Neuronal stem cell (in vitro differentiated cells): ENCODE measurements at regions not wholly inside any gene's neighbourhood (a gene's known extent, or its start where the extent isn't known, plus 50 kb on each side); places are given as distances from the start of the nearest gene placed in this dataset.

ENCODE experiments used
- DNase-seq: peaks from one replicate; pipeline ENCODE4 v3.0.0-alpha.2; 2013; ENCODE audit warnings: low spot score
- H2AFZ ChIP-seq: one replicate; pipeline ENCODE4 v1.6.1; 2013; ENCODE audit warnings: mild to moderate bottlenecking, low read length, inconsistent platforms
- H2AK5ac ChIP-seq: 2 replicates; pipeline ENCODE4 v1.6.1; 2013; ENCODE audit warnings: low read depth, mild to moderate bottlenecking, inconsistent platforms, low read length, moderate library complexity, mixed read lengths
- H2BK120ac ChIP-seq: 2 replicates; pipeline ENCODE4 v1.6.1; 2013; ENCODE audit warnings: low read depth, mild to moderate bottlenecking, inconsistent platforms, low read length, moderate library complexity, mixed read lengths
- H2BK12ac ChIP-seq: one replicate; pipeline ENCODE4 v1.6.1; 2013; ENCODE audit warnings: low read length, inconsistent platforms
- H2BK15ac ChIP-seq: 2 replicates; pipeline ENCODE4 v1.6.1; 2013; ENCODE audit warnings: mild to moderate bottlenecking, low read length, inconsistent platforms, mixed read lengths
- H2BK5ac ChIP-seq: one replicate; pipeline ENCODE4 v1.6.1; 2013; ENCODE audit warnings: inconsistent platforms, mild to moderate bottlenecking, low read length, moderate library complexity
- H3K14ac ChIP-seq: one replicate; pipeline ENCODE4 v1.6.1; 2013; ENCODE audit warnings: low read length, inconsistent platforms
- H3K18ac ChIP-seq: 2 replicates; pipeline ENCODE4 v1.6.1; 2013; ENCODE audit warnings: low read length, inconsistent platforms
- H3K23ac ChIP-seq: 2 replicates; pipeline ENCODE4 v1.6.1; 2013; ENCODE audit warnings: low read depth, mild to moderate bottlenecking, mixed read lengths, low read length, inconsistent platforms; ENCODE audit not compliant: poor library complexity
- H3K27ac ChIP-seq: replicated peaks from 3 replicates; pipeline ENCODE4 v1.5.1; 2013; ENCODE audit warnings: low read length, inconsistent platforms
- H3K27me3 ChIP-seq, 3 experiments: 2 replicates each; pipeline ENCODE4 v1.6.1; 2013; ENCODE audit warnings: low read length in 3 of 3, mild to moderate bottlenecking in 2 of 3, inconsistent platforms in 1 of 3, low read depth in 1 of 3, mixed read lengths in 1 of 3, moderate library complexity in 1 of 3; ENCODE audit not compliant: control insufficient read depth in 3 of 3, insufficient read depth in 3 of 3
- H3K36me3 ChIP-seq, 2 donors: replicated peaks in 1 of 2; 2 replicates each; pipeline ENCODE4 v1.6.1; 2013; ENCODE audit warnings: low read length in 2 of 2; ENCODE audit not compliant: control insufficient read depth in 2 of 2, insufficient read depth in 2 of 2
- H3K4ac ChIP-seq: 2 replicates; pipeline ENCODE4 v1.6.1; 2013; ENCODE audit warnings: inconsistent platforms, mild to moderate bottlenecking, low read length, moderate library complexity
- H3K4me1 ChIP-seq, 2 donors: 1 replicate in 1 of 2; 2 replicates in 1 of 2; pipeline ENCODE4 v1.6.1; 2013; ENCODE audit warnings: low read length in 2 of 2, low read depth in 1 of 2; ENCODE audit not compliant: control insufficient read depth in 2 of 2, insufficient read depth in 1 of 2
- H3K4me2 ChIP-seq: one replicate; pipeline ENCODE4 v1.6.1; 2013; ENCODE audit warnings: mild to moderate bottlenecking, low read length, inconsistent platforms; ENCODE audit not compliant: insufficient read depth, poor library complexity, severe bottlenecking
- H3K4me3 ChIP-seq, 2 donors: 2 replicates each; pipeline ENCODE4 v1.5.1; 2013; ENCODE audit warnings: low read length in 2 of 2, mild to moderate bottlenecking in 2 of 2, inconsistent platforms in 1 of 2, moderate library complexity in 1 of 2
- H3K79me1 ChIP-seq: one replicate; pipeline ENCODE4 v1.6.1; 2013; ENCODE audit warnings: low read depth, mild to moderate bottlenecking, inconsistent platforms, low read length, moderate library complexity
- H3K9ac ChIP-seq: one replicate; pipeline ENCODE4 v1.6.1; 2013; ENCODE audit warnings: mild to moderate bottlenecking, low read depth, low read length, inconsistent platforms; ENCODE audit not compliant: poor library complexity
- H3K9me3 ChIP-seq, 2 donors: replicated peaks in 1 of 2; 2 replicates each; pipeline versions ENCODE3 to v1.6.1; 2013; ENCODE audit warnings: low read length in 2 of 2, mild to moderate bottlenecking in 2 of 2, inconsistent platforms in 1 of 2, low read depth in 1 of 2, mixed read lengths in 1 of 2, moderate library complexity in 1 of 2; ENCODE audit not compliant: control insufficient read depth in 2 of 2, insufficient read depth in 1 of 2
- H4K8ac ChIP-seq: one replicate; pipeline ENCODE4 v1.6.1; 2013; ENCODE audit warnings: low read depth, mild to moderate bottlenecking, inconsistent platforms, low read length, moderate library complexity
- H4K91ac ChIP-seq: one replicate; pipeline ENCODE4 v1.6.1; 2013; ENCODE audit warnings: low read length, low read depth, mild to moderate bottlenecking, inconsistent platforms; ENCODE audit not compliant: poor library complexity
- WGBS, 2 donors: extraction: QIAGEN DNeasy Blood & Tissue Kit; methylation state at CpG; one replicate each; pipeline ENCODE4 v1.1.7; 2013; ENCODE audit warnings: missing lambda C conversion rate in 2 of 2, mixed read lengths in 1 of 2; ENCODE audit not compliant: insufficient read length in 2 of 2, insufficient replicate concordance in 1 of 2; ENCODE audit errors: extremely low coverage in 2 of 2; 5-methylcytosine and 5-hydroxymethylcytosine counted together

DNA sequence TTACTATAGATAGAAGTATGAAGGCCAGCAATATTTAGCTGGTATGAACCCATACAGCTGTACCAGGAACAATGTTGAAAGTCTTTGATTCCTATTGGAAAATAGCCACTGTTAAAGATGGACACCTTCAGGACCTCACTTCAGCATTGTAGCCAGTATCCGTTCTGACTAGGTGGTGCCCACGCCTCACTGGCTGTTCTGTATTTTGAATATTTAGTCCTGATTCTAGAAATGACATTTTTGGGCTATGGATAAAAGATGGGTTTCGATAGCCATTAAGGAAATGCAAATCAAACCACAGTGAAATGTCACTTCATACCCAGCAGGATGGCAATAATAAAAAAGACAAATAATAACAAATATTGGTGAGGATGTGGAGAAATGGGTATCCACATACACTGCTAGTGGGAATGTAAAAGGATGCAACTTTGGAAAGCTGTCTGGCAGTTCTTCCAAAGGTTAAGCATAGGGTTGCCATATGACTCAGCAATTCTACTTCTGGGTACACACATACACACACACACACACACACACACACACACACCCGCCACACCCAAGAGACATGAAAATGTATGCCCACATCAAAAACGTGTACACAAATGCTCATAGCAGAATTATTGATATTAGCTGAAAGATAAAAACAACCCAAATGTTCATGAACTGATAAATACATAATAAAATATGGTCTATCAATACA, 56.8 kb downstream of the UTRN start:
- Histone ChIP-seq H3K27me3 (no peaks in the 10 kb centered on the region), H3K4me1 (peaks cover 3% of the 10 kb centered on the region in 2 donors), H3K9ac (no peak overlapping the region), H2BK120ac (no peak overlapping the region), H4K8ac (no peak overlapping the region), H3K4me3 (no peak overlapping the region), H2BK15ac (no peak overlapping the region), H3K23ac (no peak overlapping the region), H2BK5ac (no peak overlapping the region), H3K27ac (no peak overlapping the region), H3K14ac (no peak overlapping the region), H2AFZ (no peak overlapping the region), H3K9me3 (no peaks in the 10 kb centered on the region), H2BK12ac (no peak overlapping the region), H4K91ac (no peak overlapping the region), H3K79me1 (peaks cover 3% of the 10 kb centered on the region), H3K18ac (no peak overlapping the region), H3K4me2 (no peak overlapping the region), H3K36me3 (no peaks in the 10 kb centered on the region), H3K4ac (no peak overlapping the region), H2AK5ac (no peak overlapping the region)
- DNase-seq, result no peak
- WGBS, 2 donors, result no CpG with 5 or more reads among the region's 5 CpGs

DNA sequence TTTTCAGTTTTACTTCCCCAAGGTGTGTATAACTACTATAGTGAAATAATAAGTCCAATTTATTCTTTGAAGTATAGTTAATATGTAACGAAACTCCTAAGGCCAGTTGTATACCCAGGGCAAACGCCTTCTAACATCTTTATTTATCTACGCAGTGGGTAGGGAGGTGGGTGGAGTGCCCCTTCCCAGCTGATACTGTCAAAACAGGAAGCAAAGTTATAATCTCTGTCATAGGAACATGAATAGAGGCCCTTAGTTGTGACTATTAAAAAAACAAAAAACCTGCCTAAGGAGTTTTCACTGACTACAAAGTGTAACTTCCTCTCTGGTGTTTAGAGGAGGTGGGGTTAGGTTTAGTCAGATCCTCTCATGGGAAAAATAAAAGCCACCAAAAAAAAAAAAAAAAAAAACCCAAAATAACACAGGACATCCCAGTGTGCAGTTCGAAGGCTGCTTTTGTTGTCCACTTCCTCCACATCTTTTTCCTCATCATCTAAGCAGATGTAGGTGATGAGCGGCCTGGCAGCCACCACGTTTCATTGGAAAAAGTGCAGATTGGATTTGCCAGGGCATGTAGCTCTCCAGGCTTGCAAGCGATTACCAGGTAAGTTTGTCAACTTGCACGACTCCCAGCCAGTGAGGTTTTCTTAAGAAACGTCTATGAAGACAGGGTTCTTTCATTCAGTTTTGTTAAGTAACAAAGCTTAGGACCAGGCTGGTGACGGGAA, 58.7 kb downstream of the UTRN start:
- no peak overlapping the region for H3K27ac ChIP-seq
- no CpG with 5 or more reads among the region's 10 CpGs for WGBS, 2 donors
- H3K9me3 ChIP-seq, result no peaks in the 10 kb centered on the region
- no peak for DNase-seq
- H3K4me1 ChIP-seq, result peaks cover 3% of the 10 kb centered on the region in 2 donors
- H3K36me3 ChIP-seq, result peaks cover 0 to 2% of the 10 kb centered on the region in 2 donors
- H3K18ac ChIP-seq, result no peak overlapping the region
- no peak overlapping the region for H2AK5ac ChIP-seq
- no peak overlapping the region for H2AFZ ChIP-seq
- no peak overlapping the region for H4K8ac ChIP-seq
- H3K14ac ChIP-seq, result no peak overlapping the region
- no peak overlapping the region for H4K91ac ChIP-seq
- no peak overlapping the region for H3K9ac ChIP-seq
- H3K23ac ChIP-seq, result no peak overlapping the region
- H2BK5ac ChIP-seq, result no peak overlapping the region
- H3K79me1 ChIP-seq, result peaks cover 5% of the 10 kb centered on the region
- no peak overlapping the region for H3K4ac ChIP-seq
- H2BK12ac ChIP-seq, result no peak overlapping the region
- no peak overlapping the region for H2BK15ac ChIP-seq
- H3K4me2 ChIP-seq, result no peak overlapping the region
- no peak overlapping the region for H2BK120ac ChIP-seq
- no peaks in the 10 kb centered on the region for H3K27me3 ChIP-seq
- no peak overlapping the region for H3K4me3 ChIP-seq

DNA sequence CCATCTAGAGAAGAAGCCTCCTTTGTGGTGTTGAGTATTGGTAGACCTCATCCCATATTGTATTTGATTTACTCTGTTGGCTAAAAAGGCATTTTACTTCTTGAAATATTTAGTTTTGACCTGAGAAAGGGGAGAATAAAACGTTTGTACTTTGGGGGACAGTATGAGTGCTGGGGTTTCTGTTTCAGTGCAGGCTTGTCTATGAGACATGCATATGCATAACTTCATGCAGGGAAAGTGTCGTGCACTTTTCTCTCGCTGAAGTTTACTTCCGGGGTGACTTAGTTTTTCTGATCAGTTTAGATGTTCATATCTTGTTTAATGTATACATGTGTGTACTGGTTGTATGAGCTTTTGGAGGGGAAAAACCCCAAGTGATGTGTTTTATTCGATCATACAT, 59.5 kb downstream of the UTRN start:
- Histone ChIP-seq H4K91ac (no peak overlapping the region), H3K79me1 (peaks cover 5% of the 10 kb centered on the region), H3K23ac (no peak overlapping the region), H3K9ac (no peak overlapping the region), H2BK15ac (no peak overlapping the region), H3K4me2 (no peak overlapping the region), H3K27me3 (no peaks in the 10 kb centered on the region), H3K4me1 (peaks cover 3 to 5% of the 10 kb centered on the region in 2 donors), H3K18ac (no peak overlapping the region), H3K14ac (no peak overlapping the region), H2BK12ac (no peak overlapping the region), H2AK5ac (no peak overlapping the region), H4K8ac (no peak overlapping the region), H3K4ac (no peak overlapping the region), H3K9me3 (no peaks in the 10 kb centered on the region), H2BK5ac (no peak overlapping the region), H3K4me3 (no peak overlapping the region), H3K27ac (no peak overlapping the region), H2AFZ (no peak overlapping the region), H3K36me3 (peaks cover 0 to 2% of the 10 kb centered on the region in 2 donors), H2BK120ac (no peak overlapping the region)
- DNase-seq, result no peak
- no CpG with 5 or more reads among the region's 5 CpGs for WGBS, 2 donors

DNA sequence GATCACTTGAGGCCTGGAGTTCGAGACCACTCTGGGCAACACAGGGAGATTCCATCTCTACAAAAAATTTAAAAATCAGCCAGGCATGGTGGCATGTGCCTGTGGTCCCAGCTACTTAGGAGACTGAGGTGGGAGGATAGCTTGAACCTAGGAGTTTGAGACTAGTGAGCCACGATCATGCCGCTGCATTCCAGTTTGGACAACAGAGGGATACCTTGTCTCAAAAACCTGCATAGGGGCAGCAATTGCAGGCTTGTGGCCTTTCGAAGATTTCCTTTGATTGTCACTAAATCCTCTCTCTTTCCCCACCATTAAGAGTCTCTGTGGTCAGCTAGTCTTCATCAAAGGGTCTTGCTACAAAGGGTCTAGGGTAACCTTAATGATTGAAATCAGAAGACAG, 60.3 kb downstream of the UTRN start:
- no peak for DNase-seq
- Histone ChIP-seq H2BK12ac (no peak overlapping the region), H3K9me3 (no peaks in the 10 kb centered on the region), H3K9ac (no peak overlapping the region), H2BK15ac (no peak overlapping the region), H3K4me2 (no peak overlapping the region), H3K27ac (no peak overlapping the region), H3K14ac (no peak overlapping the region), H4K91ac (no peak overlapping the region), H3K18ac (no peak overlapping the region), H2AK5ac (no peak overlapping the region), H2AFZ (no peak overlapping the region), H3K4me3 (no peak overlapping the region), H2BK120ac (no peak overlapping the region), H3K36me3 (peaks cover 0 to 2% of the 10 kb centered on the region in 2 donors), H3K4me1 (peaks cover 0 to 8% of the 10 kb centered on the region in 2 donors), H3K79me1 (peaks cover 5% of the 10 kb centered on the region), H4K8ac (no peak overlapping the region), H3K4ac (no peak overlapping the region), H3K23ac (no peak overlapping the region), H3K27me3 (no peaks in the 10 kb centered on the region), H2BK5ac (no peak overlapping the region)
- no CpG with 5 or more reads among the region's 4 CpGs for WGBS, 2 donors
